Adrenal gland (tissue), 5 donors: ENCODE measurements at regions not wholly inside any gene's neighbourhood (a gene's known extent, or its start where the extent isn't known, plus 50 kb on each side); places are given as distances from the start of the nearest gene placed in this dataset.

Source experiments
- CTCF ChIP-seq, 6 experiments: fragments of 450-650 bp in 4 of 6; fragments of 200-600 bp in 2 of 6; sonication (generic) in 1 of 6; IDR thresholded peaks; 1 replicate in 5 of 6; 2 replicates in 1 of 6; pipeline versions ENCODE4 v1.5.1 to v1.8.0; 2016 to 2021; ENCODE audit warnings: antibody characterized with exemption in 6 of 6, mild to moderate bottlenecking in 2 of 6, moderate library complexity in 1 of 6
- POLR2A ChIP-seq, 2 donors: fragments of 450-650 bp; IDR thresholded peaks; one replicate each; pipeline ENCODE4 v1.6.1; 2017; ENCODE audit warnings: antibody characterized with exemption in 2 of 2, mild to moderate bottlenecking in 2 of 2, moderate library complexity in 1 of 2
- donor health status: DM: no; HTN: no; CAD: no.

- TF ChIP-seq CTCF (IDR thresholded peaks at IDR 0.05) (no peak), POLR2A (IDR thresholded peaks at IDR 0.05) (no peak)
Observed at GRCh38 chr10:37566332-37566731, 291.1 kb downstream of the ZNF248 start.
